22Rv1 (cell line): ENCODE measurements at regions not wholly inside any gene's neighbourhood (a gene's known extent, or its start where the extent isn't known, plus 50 kb on each side); places are given as distances from the start of the nearest gene placed in this dataset.

Experiments
- ZFX ChIP-seq: fragments of 450-650 bp; IDR thresholded peaks from 2 replicates; pipeline ENCODE4 v1.6.1; 2017; ENCODE audit warnings: antibody characterized with exemption, borderline replicate concordance
- TF ChIP-seq, protein P1 (sequence below): fragments of 450-650 bp; IDR thresholded peaks from 2 replicates; pipeline ENCODE4 v1.5.1; 2017; ENCODE audit warnings: mild to moderate bottlenecking

DNA sequence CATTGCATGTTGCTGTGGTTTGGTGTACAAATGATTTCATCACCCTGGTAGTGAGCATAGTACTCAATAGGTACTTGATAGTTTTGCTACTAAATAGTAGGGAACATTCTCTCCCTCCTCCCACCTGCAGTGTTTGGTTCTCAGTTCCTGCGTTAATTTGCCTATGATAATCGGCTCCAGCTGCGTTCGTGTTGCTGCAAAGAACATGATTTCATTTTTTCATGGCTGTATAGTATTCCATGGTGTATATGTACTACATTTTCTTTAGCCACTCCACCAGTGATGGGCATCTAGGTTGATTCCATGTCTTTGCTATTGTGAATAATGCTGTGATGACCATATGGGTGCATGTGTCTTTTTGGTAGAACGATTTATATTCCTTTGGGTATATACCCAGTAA lies 903.4 kb downstream of the TTLL7 start:
- TF ChIP-seq, protein P1, sequence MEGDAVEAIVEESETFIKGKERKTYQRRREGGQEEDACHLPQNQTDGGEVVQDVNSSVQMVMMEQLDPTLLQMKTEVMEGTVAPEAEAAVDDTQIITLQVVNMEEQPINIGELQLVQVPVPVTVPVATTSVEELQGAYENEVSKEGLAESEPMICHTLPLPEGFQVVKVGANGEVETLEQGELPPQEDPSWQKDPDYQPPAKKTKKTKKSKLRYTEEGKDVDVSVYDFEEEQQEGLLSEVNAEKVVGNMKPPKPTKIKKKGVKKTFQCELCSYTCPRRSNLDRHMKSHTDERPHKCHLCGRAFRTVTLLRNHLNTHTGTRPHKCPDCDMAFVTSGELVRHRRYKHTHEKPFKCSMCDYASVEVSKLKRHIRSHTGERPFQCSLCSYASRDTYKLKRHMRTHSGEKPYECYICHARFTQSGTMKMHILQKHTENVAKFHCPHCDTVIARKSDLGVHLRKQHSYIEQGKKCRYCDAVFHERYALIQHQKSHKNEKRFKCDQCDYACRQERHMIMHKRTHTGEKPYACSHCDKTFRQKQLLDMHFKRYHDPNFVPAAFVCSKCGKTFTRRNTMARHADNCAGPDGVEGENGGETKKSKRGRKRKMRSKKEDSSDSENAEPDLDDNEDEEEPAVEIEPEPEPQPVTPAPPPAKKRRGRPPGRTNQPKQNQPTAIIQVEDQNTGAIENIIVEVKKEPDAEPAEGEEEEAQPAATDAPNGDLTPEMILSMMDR: no peak
- TF ChIP-seq ZFX: no peak
